K562 (cell line): ENCODE measurements at regions not wholly inside any gene's neighbourhood (a gene's known extent, or its start where the extent isn't known, plus 50 kb on each side); places are given as distances from the start of the nearest gene placed in this dataset.
A peak's percentile ranks its signal among the peaks of the same experiment; 100 is the strongest.
"Not testable (repeated sequence)": the region's sequence is repeated elsewhere in the genome, so short reads cannot be mapped to it uniquely, and the experiment has no call there.

ENCODE experiments used
- ATAC-seq: fragments of 200-7000 bp; cut with Tn5 transposase; 3 replicates; pipeline ENCODE4 v1.9.1; 2020; ENCODE audit warnings: moderate library complexity
- BruUV-seq: library from RNA; stranded (reverse); fragments of 400-500 nt; replicated peaks from 2 replicates; lab custom pipeline; 2021; lab: Mats Ljungman, UMichigan
- CTCF ChIA-PET: fragments of 300-600 bp; formaldehyde crosslinking; extraction: SDS; loops from one replicate; lab custom pipeline; 2021; ENCODE audit warnings: low intra/inter-chr PET ratio; lab: Yijun Ruan, JAX
- POLR2A ChIA-PET: fragments of 300-600, 350-650 bp; sonication (Branson Sonifier 250); formaldehyde crosslinking; extraction: SDS; loops from one replicate; lab custom pipeline; 2021; ENCODE audit warnings: antibody characterized with exemption, inconsistent platforms; lab: Yijun Ruan, JAX
- DNase-seq, 4 experiments: peaks; one replicate each; pipeline versions ENCODE4 v3.0.0 to v3.0.0-alpha.2; 2011 to 2018; ENCODE audit warnings: low spot score in 3 of 4, mixed read lengths in 3 of 4; ENCODE audit errors: extremely low read depth in 1 of 4
- FAIRE-seq: peaks from 2 replicates; lab custom pipeline; 2011; peaks lifted over from hg19 to GRCh38; lab: Jason Lieb, UNC
- H2AFZ ChIP-seq: 2 replicates; pipeline ENCODE4 v1.6.0; 2011; ENCODE audit warnings: low read depth, low read length, control low read depth, inconsistent platforms
- H3K27ac ChIP-seq: fragments of 200-600 bp; 3 replicates; pipeline ENCODE4 v1.8.0; 2011; ENCODE audit warnings: low read depth, mild to moderate bottlenecking, control low read depth, inconsistent platforms, low read length, moderate library complexity, mixed read lengths; ENCODE audit errors: extremely low read depth
- H3K27me3 ChIP-seq, 2 experiments: fragments of 300-600 bp in 1 of 2; 2 replicates in 1 of 2; 3 replicates in 1 of 2; pipeline versions ENCODE4 v1.6.0 to v1.8.0; 2011; ENCODE audit warnings: inconsistent platforms in 2 of 2, low read length in 2 of 2, mild to moderate bottlenecking in 1 of 2, mixed read lengths in 1 of 2, moderate library complexity in 1 of 2; ENCODE audit not compliant: control insufficient read depth in 2 of 2, insufficient read depth in 2 of 2
- H3K36me3 ChIP-seq: fragments of 300-600 bp; 3 replicates; pipeline ENCODE4 v1.8.0; 2011; ENCODE audit warnings: mild to moderate bottlenecking, low read length, inconsistent platforms; ENCODE audit not compliant: control insufficient read depth, insufficient read depth
- H3K4me1 ChIP-seq, 2 experiments: fragments of 200-600 bp in 1 of 2; replicated peaks in 1 of 2; 2 replicates in 1 of 2; 3 replicates in 1 of 2; pipeline versions ENCODE4 v1.5.1 to v1.8.0; 2011; ENCODE audit warnings: inconsistent platforms in 2 of 2, low read length in 2 of 2, mild to moderate bottlenecking in 1 of 2, mixed read lengths in 1 of 2, moderate library complexity in 1 of 2; ENCODE audit not compliant: control insufficient read depth in 2 of 2, insufficient read depth in 2 of 2
- H3K4me2 ChIP-seq: 2 replicates; pipeline ENCODE4 v1.6.1; 2011; ENCODE audit warnings: low read length, control low read depth, inconsistent platforms, mixed read lengths; ENCODE audit not compliant: insufficient read depth
- H3K4me3 ChIP-seq: fragments of 200-600 bp; sonication (generic), shearing (Covaris generic); 2 replicates; pipeline ENCODE4 v1.5.1; 2016; ENCODE audit warnings: control low read depth, inconsistent platforms
- H3K79me2 ChIP-seq: fragments of 200-600 bp; 3 replicates; pipeline ENCODE4 v1.8.0; 2011; ENCODE audit warnings: low read length, inconsistent platforms; ENCODE audit not compliant: control insufficient read depth, insufficient read depth
- H3K9ac ChIP-seq, 2 experiments: 2 replicates each; pipeline versions ENCODE4 v1.6.0 to v1.6.1; 2011; ENCODE audit warnings: low read depth in 2 of 2, low read length in 2 of 2, control low read depth in 1 of 2, inconsistent platforms in 1 of 2, mild to moderate bottlenecking in 1 of 2, mixed read lengths in 1 of 2; ENCODE audit not compliant: insufficient read depth in 1 of 2
- H3K9me1 ChIP-seq: one replicate; pipeline ENCODE4 v1.6.0; 2011; ENCODE audit warnings: inconsistent platforms, mild to moderate bottlenecking, low read length, moderate library complexity; ENCODE audit not compliant: control insufficient read depth, insufficient read depth
- H3K9me3 ChIP-seq: replicated peaks from 2 replicates; pipeline ENCODE4 v1.5.1; 2011; ENCODE audit warnings: low read depth, low read length, inconsistent platforms; ENCODE audit not compliant: control insufficient read depth, insufficient read depth
- H4K20me1 ChIP-seq: replicated peaks from 2 replicates; pipeline ENCODE4 v1.6.1; 2011; ENCODE audit warnings: low read length, inconsistent platforms, mixed read lengths; ENCODE audit not compliant: control insufficient read depth, insufficient read depth
- WGBS: fragments of 100-300 bp; shearing (Covaris generic); methylation state at CpG from one replicate; pipeline ENCODE4 v1.1.6; 2016; ENCODE audit warnings: low coverage, mixed read lengths; ENCODE audit not compliant: insufficient coverage; ENCODE audit errors: missing lambda C conversion rate; 5-methylcytosine and 5-hydroxymethylcytosine counted together
- in situ Hi-C: fragments of 300-500 bp; cut with MboI; formaldehyde crosslinking; loops from 4 replicates; pipeline ENCODE4 v1.15.0; 2018; ENCODE audit warnings: inconsistent platforms, mixed read lengths
- intact Hi-C: fragments of 100-400 bp; cut with micrococcal nuclease; formaldehyde crosslinking; loops from 2 replicates; pipeline ENCODE4 v1.14.2; 2022

DNA sequence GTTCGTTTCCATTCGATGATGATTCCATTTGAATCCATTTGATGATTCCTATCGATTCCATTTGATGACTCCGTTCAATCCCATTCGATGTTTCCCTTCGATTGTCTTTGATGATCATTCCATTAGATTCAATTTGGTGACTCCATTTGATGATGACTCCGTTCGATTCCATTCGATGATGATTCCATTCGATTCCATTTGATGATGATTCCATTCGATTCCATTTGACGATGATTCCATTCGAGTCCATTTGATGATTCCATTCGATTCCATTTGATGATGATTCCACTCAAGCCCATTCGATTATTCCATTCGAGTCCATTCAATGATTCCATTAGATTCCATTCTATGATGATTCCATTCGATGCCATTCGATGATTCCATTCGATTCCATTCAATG lies 2730.6 kb downstream of the RPIA start:
- WGBS = 2% methylated on average over 19 of the region's 19 CpGs

DNA sequence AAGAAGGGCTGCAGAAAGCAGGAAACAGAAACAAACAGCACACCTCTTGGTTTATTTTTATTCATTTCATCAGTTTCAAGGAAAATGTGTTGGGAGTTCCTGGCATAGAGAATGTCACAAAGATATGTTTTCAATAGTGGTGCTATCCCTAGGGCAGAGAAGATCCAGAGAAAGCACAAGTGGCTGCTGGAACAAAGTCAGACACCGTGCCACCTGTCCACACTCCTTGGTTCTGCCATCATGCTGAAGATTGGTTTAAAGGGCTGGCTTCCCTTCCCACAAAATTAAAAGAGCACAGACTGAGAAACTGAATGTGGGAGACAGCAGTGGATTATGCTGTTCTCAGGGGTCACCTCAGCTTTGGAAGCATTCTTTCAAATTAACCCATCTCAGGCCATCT lies 2735.7 kb downstream of the RPIA start:
- H3K27me3 ChIP-seq, H3K9me3 ChIP-seq, intact Hi-C loops, CTCF ChIA-PET, ATAC-seq, POLR2A ChIA-PET, FAIRE-seq, BruUV-seq, H3K27ac ChIP-seq, H3K4me3 ChIP-seq, DNase-seq, H3K9me1 ChIP-seq, H3K36me3 ChIP-seq, H4K20me1 ChIP-seq, H3K79me2 ChIP-seq, H3K4me1 ChIP-seq, H3K9ac ChIP-seq, H2AFZ ChIP-seq, H3K4me2 ChIP-seq: not testable (repeated sequence)
- WGBS = 3% methylated on average over 1 of the region's 1 CpG
- in situ Hi-C loops = loop anchor here (25.0 kb wide), 1 partner anchor 1765 kb away; no protein-coding TSS in a partner anchor

More for the DNA sequence above, 2730.6 kb downstream of the RPIA start:
- H3K9me1 ChIP-seq, H2AFZ ChIP-seq, H3K27me3 ChIP-seq, BruUV-seq, ATAC-seq, CTCF ChIA-PET, H3K27ac ChIP-seq, H3K9ac ChIP-seq, H3K79me2 ChIP-seq, H3K36me3 ChIP-seq, H3K4me2 ChIP-seq, H3K4me3 ChIP-seq, H3K9me3 ChIP-seq, H3K4me1 ChIP-seq, DNase-seq, intact Hi-C loops, H4K20me1 ChIP-seq, FAIRE-seq, POLR2A ChIA-PET: not testable (repeated sequence)
- in situ Hi-C loops = loop anchor here (5.0 to 25.0 kb wide), 2 partner anchors 1040 to 1635 kb away; no protein-coding TSS in a partner anchor

DNA sequence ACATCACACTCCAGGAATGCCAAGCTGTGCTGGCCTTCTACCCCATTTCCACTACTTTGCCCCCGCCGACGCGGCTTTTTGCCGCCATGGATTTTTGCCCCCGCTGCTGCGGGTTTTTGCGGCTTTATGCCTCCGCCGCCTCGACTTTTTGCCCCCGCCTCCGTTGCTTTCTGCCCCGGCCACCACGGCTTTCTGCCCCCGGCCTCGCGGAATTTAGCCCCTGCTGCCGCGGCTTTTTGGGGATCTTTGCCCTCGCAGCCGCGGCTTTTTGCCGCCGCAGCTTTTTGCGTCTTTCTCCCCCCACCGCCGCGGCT lies 2750.4 kb downstream of the RPIA start:
- H3K4me1 ChIP-seq = peaks cover 0 to 14% of the 10 kb centered on the region in 2 experiments; a peak in 3 of 5 replicates
- H3K9me3 ChIP-seq, BruUV-seq, CTCF ChIA-PET, H4K20me1 ChIP-seq, intact Hi-C loops, H3K9me1 ChIP-seq, DNase-seq, H3K36me3 ChIP-seq, POLR2A ChIA-PET, H3K27me3 ChIP-seq, H3K27ac ChIP-seq, H3K4me2 ChIP-seq, H3K79me2 ChIP-seq, FAIRE-seq: not testable (repeated sequence)
- ATAC-seq = peak; percentile 25
- 25% methylated on average over 25 of the region's 29 CpGs for WGBS
- in situ Hi-C loops = loop anchor here (25.0 kb wide), 1 partner anchor 1780 kb away; no protein-coding TSS in a partner anchor
- 0 out of 2 replicates have a peak overlapping the region, but pooled peaks have one; percentile 20 for H2AFZ ChIP-seq
- peak overlapping the region; percentile 49 for H3K4me3 ChIP-seq
- H3K9ac ChIP-seq = peak overlapping the region in 1 of 2 experiments; percentile 75; a peak in 2 of 4 replicates
